T-cell (primary cell): ENCODE measurements at regions not wholly inside any gene's neighbourhood (a gene's known extent, or its start where the extent isn't known, plus 50 kb on each side); places are given as distances from the start of the nearest gene placed in this dataset.

Source experiments
- ATAC-seq, 4 experiments: fragments of 200-7000 bp in 3 of 4; fragments of 150-1000 bp in 1 of 4; cut with Tn5 transposase; replicated peaks in 1 of 4; 1 replicate in 3 of 4; 2 replicates in 1 of 4; pipeline ENCODE4 v1.10.0; 2021; ENCODE audit warnings: moderate library complexity in 3 of 4, mild to moderate bottlenecking in 2 of 4, moderate number of reproducible peaks in 1 of 4
- CTCF ChIA-PET, 2 donors: fragments of 300-600 bp; sonication (Branson Sonifier 250); formaldehyde crosslinking; loops; one replicate each; lab custom pipeline; 2022; ENCODE audit warnings: antibody characterized with exemption in 2 of 2; lab: Charles Lee
- POLR2A ChIA-PET, 2 donors: fragments of 300-600 bp; sonication (Branson Sonifier 250); formaldehyde crosslinking; loops; one replicate each; lab custom pipeline; 2022; ENCODE audit warnings: antibody characterized with exemption in 2 of 2; lab: Charles Lee
- DNase-seq, 35 experiments: peaks; one replicate each; pipeline versions ENCODE4 v3.0.0 to v3.0.0-alpha.2; 2013 to 2023
- H3K27ac ChIP-seq: one replicate; pipeline ENCODE4 v1.5.1; 2013; ENCODE audit warnings: low read length
- H3K27me3 ChIP-seq, 2 experiments: replicated peaks in 1 of 2; 1 replicate in 1 of 2; 2 replicates in 1 of 2; pipeline versions ENCODE4 v1.6.1 to v1.7.0; 2013; ENCODE audit warnings: low read length in 1 of 2, mixed read lengths in 1 of 2; ENCODE audit not compliant: control insufficient read depth in 2 of 2, insufficient read depth in 2 of 2; ENCODE audit errors: extremely low read depth in 1 of 2
- H3K36me3 ChIP-seq, 2 donors: 1 replicate in 1 of 2; 2 replicates in 1 of 2; pipeline versions ENCODE4 v1.6.1 to v1.7.0; 2013; ENCODE audit warnings: low read length in 1 of 2; ENCODE audit not compliant: control insufficient read depth in 2 of 2, insufficient read depth in 1 of 2; ENCODE audit errors: extremely low read depth in 1 of 2
- H3K4me1 ChIP-seq, 2 experiments: 1 replicate in 1 of 2; 2 replicates in 1 of 2; pipeline versions ENCODE4 v1.6.1 to v1.7.0; 2013; ENCODE audit warnings: low read length in 2 of 2, mixed read lengths in 1 of 2; ENCODE audit not compliant: insufficient read depth in 2 of 2, control insufficient read depth in 1 of 2; ENCODE audit errors: extremely low read depth in 1 of 2
- H3K4me3 ChIP-seq, 2 donors: 1 replicate in 1 of 2; 2 replicates in 1 of 2; pipeline versions ENCODE4 v1.5.1 to v1.7.0; 2013; ENCODE audit warnings: mild to moderate bottlenecking in 2 of 2, low read length in 1 of 2, moderate library complexity in 1 of 2; ENCODE audit not compliant: control insufficient read depth in 1 of 2; ENCODE audit errors: extremely low read depth in 1 of 2
- H3K9me3 ChIP-seq: 2 replicates; pipeline ENCODE4 v1.7.0; 2013
- H3K27ac Mint-ChIP-seq, 2 donors: one replicate each; pipeline ENCODE4 v1.8.0; 2020 to 2021; ENCODE audit warnings: mild to moderate bottlenecking in 2 of 2, mixed read lengths in 2 of 2
- H3K27me3 Mint-ChIP-seq, 2 donors: one replicate each; pipeline ENCODE4 v1.8.0; 2021 to 2022; ENCODE audit warnings: mixed read lengths in 2 of 2
- H3K36me3 Mint-ChIP-seq: one replicate; pipeline ENCODE4 v1.8.0; 2021; ENCODE audit warnings: mixed read lengths
- H3K4me1 Mint-ChIP-seq, 3 donors: one replicate each; pipeline ENCODE4 v1.8.0; 2020 to 2022; ENCODE audit warnings: mixed read lengths in 3 of 3, mild to moderate bottlenecking in 1 of 3
- H3K4me3 Mint-ChIP-seq, 3 donors: one replicate each; pipeline ENCODE4 v1.8.0; 2020 to 2022; ENCODE audit warnings: mild to moderate bottlenecking in 3 of 3, mixed read lengths in 3 of 3, moderate library complexity in 3 of 3
- H3K9me3 Mint-ChIP-seq, 3 donors: one replicate each; pipeline ENCODE4 v1.8.0; 2020 to 2022; ENCODE audit warnings: mixed read lengths in 3 of 3
- WGBS: methylation state at CpG from one replicate; pipeline ENCODE4 v1.1.5; 2013; ENCODE audit warnings: missing lambda C conversion rate; ENCODE audit not compliant: insufficient coverage; 5-methylcytosine and 5-hydroxymethylcytosine counted together

GRCh38 chr6:134531611-134532010 is 213.7 kb upstream of the SGK1 start:
- H3K4me3 ChIP-seq = no peak overlapping the region
- ATAC-seq (no peak), DNase-seq (no peak)
- no peaks in the 10 kb centered on the region for H3K36me3 Mint-ChIP-seq
- no peaks in the 10 kb centered on the region for H3K36me3 ChIP-seq
- H3K27ac Mint-ChIP-seq = no peak overlapping the region
- peaks cover 17 to 24% of the 10 kb centered on the region in 2 experiments for H3K4me1 ChIP-seq
- no peaks in the 10 kb centered on the region for H3K9me3 Mint-ChIP-seq
- H3K4me1 Mint-ChIP-seq = peaks cover 28 to 46% (median 36%) of the 10 kb centered on the region in 3 donors
- no peak overlapping the region for H3K4me3 Mint-ChIP-seq
- ChIA-PET CTCF (no interaction called here), POLR2A (no interaction called here)
- H3K27ac ChIP-seq = no peak overlapping the region
- no peaks in the 10 kb centered on the region for H3K27me3 ChIP-seq
- H3K9me3 ChIP-seq = no peaks in the 10 kb centered on the region
- H3K27me3 Mint-ChIP-seq = no peaks in the 10 kb centered on the region

DNA sequence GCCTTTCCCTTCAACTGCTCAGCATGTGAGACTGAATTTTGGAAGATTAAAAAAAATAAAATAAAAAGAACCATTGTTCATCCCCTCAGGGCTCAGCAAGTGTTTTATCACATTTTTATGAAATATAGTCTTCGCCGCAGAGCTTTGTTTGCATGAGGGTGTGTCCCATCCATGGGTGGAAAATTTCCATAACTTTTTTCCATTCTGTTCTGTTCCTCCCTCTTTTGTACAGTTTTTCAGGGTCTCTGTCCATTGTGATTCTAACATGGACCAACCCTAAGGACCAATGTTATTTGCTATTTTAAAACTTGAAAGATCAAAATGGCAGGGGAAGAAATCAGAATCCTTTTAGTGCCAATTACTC is 213.3 kb upstream of the SGK1 start:
- CTCF ChIA-PET = no interaction called here
- H3K27me3 Mint-ChIP-seq = no peaks in the 10 kb centered on the region
- H3K36me3 Mint-ChIP-seq = no peaks in the 10 kb centered on the region

DNA sequence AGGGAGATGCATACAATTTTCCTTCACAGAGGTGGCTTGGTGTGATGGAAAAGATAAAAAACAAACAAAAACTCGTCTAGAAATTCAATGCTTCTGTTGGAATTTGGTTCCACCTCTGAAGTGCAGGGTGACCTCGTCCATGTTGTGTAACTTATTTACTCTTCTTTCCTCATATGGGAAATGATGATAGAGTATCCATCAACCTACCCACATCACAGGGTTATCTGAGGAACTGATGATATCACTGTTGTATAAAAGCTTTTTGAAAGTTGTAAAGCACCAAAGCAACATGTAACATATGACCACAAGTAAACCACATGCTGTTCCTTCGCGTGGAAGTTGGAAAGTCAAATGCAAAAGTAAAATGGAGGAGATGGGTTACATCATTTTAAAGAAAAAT is 212.0 kb upstream of the SGK1 start:
- ChIA-PET POLR2A (interaction anchor here in 1 of 2 donors (0.6 to 0.7 kb wide), 2 partner anchors 53 to 145 kb away, joined by 3 to 4 read pairs; no protein-coding TSS in a partner anchor), CTCF (interaction anchor here (0.6 to 0.7 kb wide), 4 partner anchors 23 to 350 kb away, joined by 3 to 5 read pairs (median 5); no protein-coding TSS in a partner anchor)
- no peaks in the 10 kb centered on the region for H3K9me3 Mint-ChIP-seq
- Histone ChIP-seq H3K9me3 (no peaks in the 10 kb centered on the region), H3K27me3 (no peaks in the 10 kb centered on the region), H3K27ac (no peak overlapping the region), H3K36me3 (no peaks in the 10 kb centered on the region), H3K4me3 (no peak overlapping the region), H3K4me1 (peaks cover 13 to 22% of the 10 kb centered on the region in 2 experiments)
- no peak overlapping the region for H3K4me3 Mint-ChIP-seq
- peaks cover 21 to 33% (median 28%) of the 10 kb centered on the region in 3 donors for H3K4me1 Mint-ChIP-seq
- H3K27me3 Mint-ChIP-seq = no peaks in the 10 kb centered on the region
- WGBS = no CpG with 5 or more reads among the region's 4 CpGs
- H3K27ac Mint-ChIP-seq = no peak overlapping the region
- DNase-seq (peak in 16 of 35 experiments; percentile 12 to 65 (median 29)), ATAC-seq (peak in 3 of 4 experiments; percentile 20 to 95 (median 43))
- H3K36me3 Mint-ChIP-seq = no peaks in the 10 kb centered on the region

More for the DNA sequence above, 213.3 kb upstream of the SGK1 start:
- Histone ChIP-seq H3K4me3 (no peak overlapping the region), H3K36me3 (no peaks in the 10 kb centered on the region), H3K27ac (no peak overlapping the region), H3K4me1 (peaks cover 17 to 24% of the 10 kb centered on the region in 2 experiments), H3K27me3 (no peaks in the 10 kb centered on the region), H3K9me3 (no peaks in the 10 kb centered on the region)
- POLR2A ChIA-PET = no interaction called here
- no CpG with 5 or more reads among the region's 2 CpGs for WGBS
- Mint-ChIP-seq H3K4me1 (peaks cover 26 to 45% (median 35%) of the 10 kb centered on the region in 3 donors), H3K4me3 (no peak overlapping the region), H3K27ac (no peak overlapping the region), H3K9me3 (no peaks in the 10 kb centered on the region)
- ATAC-seq = no peak
- no peak for DNase-seq

DNA sequence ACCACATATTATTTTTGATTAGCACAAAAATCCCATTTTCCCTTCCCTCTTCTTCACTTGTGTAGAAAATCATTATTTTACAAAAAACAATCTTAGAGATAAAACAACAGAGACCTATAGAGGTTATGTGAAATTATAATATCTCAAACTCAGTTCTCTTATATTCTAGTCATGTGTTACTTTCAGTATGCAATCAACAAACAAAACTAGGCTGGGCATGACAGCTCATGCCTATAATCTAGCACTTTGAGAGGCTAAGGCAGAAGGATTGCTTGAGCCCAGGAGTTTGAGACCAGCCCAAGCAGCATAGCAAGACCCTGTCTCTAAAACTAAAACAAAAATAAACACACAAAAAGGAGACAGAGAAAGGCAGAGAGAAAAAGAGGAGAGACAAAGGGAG is 211.4 kb upstream of the SGK1 start:
- no peak overlapping the region for H3K4me3 Mint-ChIP-seq
- DNase-seq (no peak), ATAC-seq (no peak)
- H3K27me3 ChIP-seq = no peaks in the 10 kb centered on the region
- peaks cover 16 to 30% (median 24%) of the 10 kb centered on the region in 3 donors for H3K4me1 Mint-ChIP-seq
- POLR2A ChIA-PET = interaction anchor here in 1 of 2 donors (0.7 kb wide), 1 partner anchor 107 kb away, joined by 8 read pairs; no protein-coding TSS in a partner anchor
- no peaks in the 10 kb centered on the region for H3K36me3 ChIP-seq
- H3K4me1 ChIP-seq = peaks cover 7 to 18% of the 10 kb centered on the region in 2 experiments
- peak overlapping the region in 1 of 2 donors; percentile 40 for H3K27ac Mint-ChIP-seq
- H3K9me3 ChIP-seq = no peaks in the 10 kb centered on the region
- H3K36me3 Mint-ChIP-seq = no peaks in the 10 kb centered on the region
- CTCF ChIA-PET = interaction anchor here (0.7 to 1.0 kb wide), 3 partner anchors 10 to 350 kb away, joined by 3 to 5 read pairs (median 5); no protein-coding TSS in a partner anchor
- H3K27ac ChIP-seq = no peak overlapping the region
- H3K27me3 Mint-ChIP-seq = no peaks in the 10 kb centered on the region
- H3K4me3 ChIP-seq = no peak overlapping the region
- no peaks in the 10 kb centered on the region for H3K9me3 Mint-ChIP-seq

- Histone ChIP-seq H3K4me1 (peaks cover 10 to 15% of the 10 kb centered on the region in 2 experiments), H3K27me3 (no peaks in the 10 kb centered on the region), H3K27ac (no peak overlapping the region), H3K9me3 (no peaks in the 10 kb centered on the region), H3K36me3 (no peaks in the 10 kb centered on the region), H3K4me3 (no peak overlapping the region)
- no peak overlapping the region for H3K4me3 Mint-ChIP-seq
- ChIA-PET POLR2A (no interaction called here), CTCF (interaction anchor here in 1 of 2 donors (0.6 kb wide), 1 partner anchor 400 kb away, joined by 3 read pairs; no protein-coding TSS in a partner anchor)
- DNase-seq (no peak), ATAC-seq (no peak)
- no peaks in the 10 kb centered on the region for H3K9me3 Mint-ChIP-seq
- H3K27ac Mint-ChIP-seq = no peak overlapping the region
- peaks cover 28 to 43% (median 34%) of the 10 kb centered on the region in 3 donors for H3K4me1 Mint-ChIP-seq
- H3K36me3 Mint-ChIP-seq = no peaks in the 10 kb centered on the region
- 90% methylated on average over 2 of the region's 3 CpGs for WGBS
- no peaks in the 10 kb centered on the region for H3K27me3 Mint-ChIP-seq
Observed at GRCh38 chr6:134527108-134527787, 209.3 kb upstream of the SGK1 start.

DNA sequence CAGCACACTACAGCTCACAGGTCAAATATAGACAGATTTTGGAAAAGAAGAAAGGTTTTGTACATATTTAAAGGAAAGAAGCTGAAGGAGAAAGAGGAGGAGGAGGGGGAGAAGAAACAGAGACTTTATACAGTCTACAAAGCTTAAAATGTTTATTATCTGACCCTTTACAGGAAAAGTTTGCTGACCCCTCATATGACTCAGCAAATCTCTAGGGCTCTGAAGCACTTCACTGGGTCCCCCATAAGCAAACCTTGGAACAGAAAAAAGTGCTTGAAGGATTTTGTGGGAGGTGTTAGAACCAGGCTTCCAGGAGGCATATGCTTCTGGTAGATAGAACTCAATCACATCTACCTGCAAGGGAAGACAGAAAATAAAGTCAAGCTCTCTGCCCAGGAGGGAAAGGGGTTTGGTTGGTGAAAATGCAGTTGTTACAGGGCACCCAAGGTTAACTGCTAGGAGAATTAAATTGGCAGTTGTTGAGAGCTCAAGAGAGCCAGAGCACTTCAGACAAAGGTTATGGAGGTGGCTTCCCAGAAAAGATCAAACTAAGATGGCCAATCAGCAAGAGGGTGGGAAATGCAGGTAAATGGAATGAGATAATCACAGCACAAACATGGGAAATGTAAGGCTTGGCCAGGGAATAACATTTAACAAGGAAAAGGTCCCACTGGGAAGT is 207.4 kb upstream of the SGK1 start:
- H3K27ac ChIP-seq = no peak overlapping the region
- ChIA-PET POLR2A (no interaction called here), CTCF (interaction anchor here in 1 of 2 donors (0.8 kb wide), 1 partner anchor 36 kb away, joined by 3 read pairs; no protein-coding TSS in a partner anchor)
- Mint-ChIP-seq H3K9me3 (no peaks in the 10 kb centered on the region), H3K27ac (no peak overlapping the region), H3K4me3 (no peak overlapping the region), H3K27me3 (no peaks in the 10 kb centered on the region), H3K36me3 (no peaks in the 10 kb centered on the region), H3K4me1 (peaks cover 33 to 44% (median 37%) of the 10 kb centered on the region in 3 donors)
- peaks cover 5 to 18% of the 10 kb centered on the region in 2 experiments for H3K4me1 ChIP-seq
- H3K27me3 ChIP-seq = no peaks in the 10 kb centered on the region
- DNase-seq (no peak), ATAC-seq (no peak)
- no peak overlapping the region for H3K4me3 ChIP-seq
- no peaks in the 10 kb centered on the region for H3K9me3 ChIP-seq
- no peaks in the 10 kb centered on the region for H3K36me3 ChIP-seq
